Fibroblast of lung (primary cell): ENCODE measurements at regions not wholly inside any gene's neighbourhood (a gene's known extent, or its start where the extent isn't known, plus 50 kb on each side); places are given as distances from the start of the nearest gene placed in this dataset.

Experiments
- DNase-seq, 2 donors: peaks; one replicate each; pipeline versions ENCODE4 v3.0.0 to v3.0.0-alpha.2; 2010; ENCODE audit warnings: low read depth in 2 of 2
- H2AFZ ChIP-seq: 2 replicates; pipeline ENCODE4 v1.5.1; 2012; ENCODE audit warnings: low read length, control low read depth, inconsistent platforms
- H3K27ac ChIP-seq: 2 replicates; pipeline ENCODE4 v1.5.1; 2011; ENCODE audit warnings: low read length, control low read depth; ENCODE audit not compliant: insufficient read depth
- H3K27me3 ChIP-seq: 2 replicates; pipeline ENCODE4 v1.5.1; 2011; ENCODE audit warnings: mild to moderate bottlenecking, low read length; ENCODE audit not compliant: control insufficient read depth, insufficient read depth
- H3K36me3 ChIP-seq: 2 replicates; pipeline ENCODE4 v1.5.1; 2011; ENCODE audit warnings: low read length; ENCODE audit not compliant: control insufficient read depth, insufficient read depth
- H3K4me1 ChIP-seq: 2 replicates; pipeline ENCODE4 v1.5.1; 2011; ENCODE audit warnings: low read length; ENCODE audit not compliant: control insufficient read depth, insufficient read depth; ENCODE audit errors: extremely low read depth
- H3K4me2 ChIP-seq: 2 replicates; pipeline ENCODE4 v1.5.1; 2011; ENCODE audit warnings: low read length, control low read depth; ENCODE audit not compliant: insufficient read depth; ENCODE audit errors: extremely low read depth
- H3K4me3 ChIP-seq, 4 experiments: fragments of 200-600 bp in 1 of 4; sonication (generic) in 1 of 4; replicated peaks in 1 of 4; 2 replicates each; pipeline ENCODE4 v1.5.1; 2011 to 2016; ENCODE audit warnings: low read length in 4 of 4, low read depth in 3 of 4, mild to moderate bottlenecking in 3 of 4, control low read depth in 2 of 4, inconsistent platforms in 1 of 4, mixed read lengths in 1 of 4; ENCODE audit not compliant: insufficient read depth in 1 of 4; ENCODE audit errors: control extremely low read depth in 1 of 4
- H3K79me2 ChIP-seq: 2 replicates; pipeline ENCODE4 v1.5.1; 2012; ENCODE audit warnings: mild to moderate bottlenecking, low read length, inconsistent platforms; ENCODE audit not compliant: control insufficient read depth, insufficient read depth
- H3K9ac ChIP-seq: 2 replicates; pipeline ENCODE4 v1.5.1; 2011; ENCODE audit warnings: mild to moderate bottlenecking, low read length, control low read depth; ENCODE audit not compliant: insufficient read depth
- H3K9me3 ChIP-seq: 2 replicates; pipeline ENCODE4 v1.5.1; 2012; ENCODE audit warnings: low read depth, low read length; ENCODE audit not compliant: control insufficient read depth, insufficient read depth
- H4K20me1 ChIP-seq: 2 replicates; pipeline ENCODE4 v1.5.1; 2011; ENCODE audit warnings: low read length; ENCODE audit not compliant: control insufficient read depth, insufficient read depth; ENCODE audit errors: extremely low read depth
- EZH2 ChIP-seq: IDR thresholded peaks from 2 replicates; pipeline ENCODE4 v1.5.1; 2012; ENCODE audit warnings: low read length, control low read depth, mild to moderate bottlenecking; ENCODE audit errors: missing control alignments
- TF ChIP-seq, protein P1 (sequence below), 2 donors: IDR thresholded peaks in 1 of 2; conservative IDR thresholded peaks in 1 of 2; 1 replicate in 1 of 2; 2 replicates in 1 of 2; pipeline ENCODE4 v1.5.1; 2011 to 2012; ENCODE audit warnings: low read length in 2 of 2, control low read depth in 1 of 2, inconsistent platforms in 1 of 2, low read depth in 1 of 2, mild to moderate bottlenecking in 1 of 2

DNA sequence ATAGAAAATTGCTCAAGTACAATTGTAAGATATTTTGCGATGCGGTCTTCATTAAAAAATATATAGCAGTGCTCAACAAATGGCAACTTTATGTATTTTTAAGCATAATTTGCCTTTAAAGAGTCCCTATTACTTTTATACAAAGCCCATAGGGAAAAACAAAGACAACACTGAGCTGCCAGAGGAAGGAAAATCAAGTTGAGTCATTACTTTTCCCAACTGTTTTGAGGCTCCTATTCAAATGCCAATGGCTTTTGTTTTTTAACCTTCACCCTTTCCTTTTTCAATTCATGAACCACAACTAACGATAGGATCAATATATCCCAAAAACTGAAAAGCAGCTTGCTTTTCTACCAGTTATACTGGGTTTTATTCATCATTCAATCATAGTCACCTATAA lies 157.6 kb upstream of the PLEKHA5 start:
- H4K20me1 ChIP-seq, result no peaks in the 10 kb centered on the region
- no peaks in the 10 kb centered on the region for H3K79me2 ChIP-seq
- no peak overlapping the region for H3K27ac ChIP-seq
- no peaks in the 10 kb centered on the region for H3K36me3 ChIP-seq
- no peaks in the 10 kb centered on the region for H3K9me3 ChIP-seq
- H3K4me1 ChIP-seq, result no peaks in the 10 kb centered on the region
- no peak overlapping the region for H2AFZ ChIP-seq
- H3K27me3 ChIP-seq, result no peaks in the 10 kb centered on the region
- no peak overlapping the region for H3K9ac ChIP-seq
- DNase-seq, result no peak
- no peak for TF ChIP-seq EZH2
- TF ChIP-seq, protein P1, sequence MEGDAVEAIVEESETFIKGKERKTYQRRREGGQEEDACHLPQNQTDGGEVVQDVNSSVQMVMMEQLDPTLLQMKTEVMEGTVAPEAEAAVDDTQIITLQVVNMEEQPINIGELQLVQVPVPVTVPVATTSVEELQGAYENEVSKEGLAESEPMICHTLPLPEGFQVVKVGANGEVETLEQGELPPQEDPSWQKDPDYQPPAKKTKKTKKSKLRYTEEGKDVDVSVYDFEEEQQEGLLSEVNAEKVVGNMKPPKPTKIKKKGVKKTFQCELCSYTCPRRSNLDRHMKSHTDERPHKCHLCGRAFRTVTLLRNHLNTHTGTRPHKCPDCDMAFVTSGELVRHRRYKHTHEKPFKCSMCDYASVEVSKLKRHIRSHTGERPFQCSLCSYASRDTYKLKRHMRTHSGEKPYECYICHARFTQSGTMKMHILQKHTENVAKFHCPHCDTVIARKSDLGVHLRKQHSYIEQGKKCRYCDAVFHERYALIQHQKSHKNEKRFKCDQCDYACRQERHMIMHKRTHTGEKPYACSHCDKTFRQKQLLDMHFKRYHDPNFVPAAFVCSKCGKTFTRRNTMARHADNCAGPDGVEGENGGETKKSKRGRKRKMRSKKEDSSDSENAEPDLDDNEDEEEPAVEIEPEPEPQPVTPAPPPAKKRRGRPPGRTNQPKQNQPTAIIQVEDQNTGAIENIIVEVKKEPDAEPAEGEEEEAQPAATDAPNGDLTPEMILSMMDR (conservative IDR thresholded peaks at IDR 0.05 in 1 of 2, IDR thresholded peaks at IDR 0.05 in 1 of 2; ENCODE audit: low read depth in 1 of 2, low read length in 2 of 2), result no peak
- H3K4me2 ChIP-seq, result no peak overlapping the region
- H3K4me3 ChIP-seq, result no peak overlapping the region

DNA sequence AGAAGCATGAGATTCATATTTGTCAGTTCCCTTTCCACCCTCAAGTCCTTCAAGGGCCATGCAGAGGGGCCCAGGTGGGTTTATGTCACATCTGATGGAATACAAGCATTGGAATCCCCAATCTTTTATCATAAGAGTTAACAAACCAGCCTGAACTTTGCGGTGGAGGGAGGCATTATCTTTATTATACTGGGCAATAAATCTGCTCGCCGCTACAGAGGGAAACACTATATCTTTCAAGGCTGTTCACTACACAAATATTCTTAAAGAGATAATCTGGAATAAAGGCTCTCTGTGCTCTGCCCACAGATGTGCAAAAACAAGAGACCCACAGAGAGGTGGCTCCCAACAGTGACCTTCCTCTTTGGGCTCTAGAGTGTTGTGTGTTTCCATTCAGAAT lies 153.6 kb upstream of the PLEKHA5 start:
- Histone ChIP-seq H3K27ac (no peak overlapping the region), H3K27me3 (no peaks in the 10 kb centered on the region), H3K4me3 (no peak overlapping the region), H3K9me3 (no peaks in the 10 kb centered on the region), H3K9ac (no peak overlapping the region), H2AFZ (no peak overlapping the region), H3K79me2 (no peaks in the 10 kb centered on the region), H4K20me1 (no peaks in the 10 kb centered on the region), H3K36me3 (no peaks in the 10 kb centered on the region), H3K4me2 (no peak overlapping the region), H3K4me1 (no peaks in the 10 kb centered on the region)
- TF ChIP-seq EZH2, result no peak
- TF ChIP-seq, protein P1 (conservative IDR thresholded peaks at IDR 0.05 in 1 of 2, IDR thresholded peaks at IDR 0.05 in 1 of 2; ENCODE audit: low read depth in 1 of 2, low read length in 2 of 2), result no peak
- no peak for DNase-seq

DNA sequence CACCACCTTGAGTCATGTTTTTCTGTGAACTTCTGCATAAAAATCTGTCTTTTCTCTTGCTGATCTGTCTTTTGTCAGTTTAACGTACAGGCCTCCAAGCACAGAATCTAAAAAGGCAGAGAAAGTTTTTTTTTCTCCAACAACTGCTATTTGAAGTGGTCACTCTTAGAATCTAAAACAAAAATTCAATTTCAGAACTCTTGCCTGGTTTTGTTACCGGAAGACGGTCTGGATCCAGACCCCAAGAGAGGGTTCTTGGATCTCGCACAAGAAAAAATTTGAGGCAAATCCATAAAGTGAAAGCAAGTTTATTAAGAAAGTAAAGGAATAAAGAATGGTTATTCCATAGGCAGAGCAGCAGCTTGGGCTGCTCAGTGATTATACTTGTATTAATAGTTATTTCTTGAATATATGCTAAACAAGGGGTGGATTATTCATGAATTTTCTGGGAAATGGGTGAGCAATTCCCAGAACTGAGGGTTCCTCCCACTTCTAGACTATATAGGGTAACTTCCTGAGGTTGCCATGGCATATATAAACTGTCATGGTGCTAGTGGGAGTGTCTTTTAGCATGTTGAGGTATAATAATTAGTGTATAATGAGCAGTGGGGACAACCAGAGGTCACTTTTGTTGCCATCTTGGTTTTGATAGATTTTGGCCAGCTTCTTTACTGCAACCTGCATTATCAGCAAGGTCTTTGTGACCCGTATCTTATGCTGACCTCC lies 150.0 kb upstream of the PLEKHA5 start:
- TF ChIP-seq, protein P1 (conservative IDR thresholded peaks at IDR 0.05 in 1 of 2, IDR thresholded peaks at IDR 0.05 in 1 of 2; ENCODE audit: low read depth in 1 of 2, low read length in 2 of 2), result no peak
- no peak for TF ChIP-seq EZH2
- Histone ChIP-seq H3K79me2 (no peaks in the 10 kb centered on the region), H3K4me3 (no peak overlapping the region), H3K36me3 (no peaks in the 10 kb centered on the region), H3K4me2 (no peak overlapping the region), H3K9me3 (no peaks in the 10 kb centered on the region), H3K9ac (no peak overlapping the region), H3K27ac (no peak overlapping the region), H2AFZ (no peak overlapping the region), H3K4me1 (no peaks in the 10 kb centered on the region), H3K27me3 (no peaks in the 10 kb centered on the region), H4K20me1 (no peaks in the 10 kb centered on the region)
- DNase-seq, result no peak
